ENCODE measurements at regions not wholly inside any gene's neighbourhood (a gene's known extent, or its start where the extent isn't known, plus 50 kb on each side); places are given as distances from the start of the nearest gene placed in this dataset.

DNA sequence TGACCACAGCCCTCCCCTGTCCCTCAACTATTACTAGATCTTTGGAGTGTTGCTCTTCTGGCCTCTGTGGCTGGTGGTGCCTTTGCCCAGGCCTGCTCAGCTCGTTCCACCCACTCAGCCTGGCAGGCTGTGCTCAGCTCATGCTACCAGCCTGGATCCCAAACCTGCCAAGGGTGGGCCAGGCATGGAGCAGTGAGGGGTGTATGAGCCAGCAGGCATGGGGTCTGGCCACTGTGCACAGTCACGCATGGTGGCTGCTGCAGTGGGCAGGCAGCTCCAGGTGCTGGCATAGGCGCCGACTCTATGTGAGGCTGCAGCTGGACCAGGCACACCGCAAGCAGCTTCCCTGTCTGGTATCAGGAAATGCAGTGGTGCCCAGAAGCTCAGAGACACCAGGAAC is 449.9 kb downstream of the MATN1 start:
- DNase-seq (ENCODE audit: low spot score), result no peak

- DNase-seq (ENCODE audit: low spot score), result no peak
Measured at GRCh38 chr1:30273021-30273325, 450.4 kb downstream of the MATN1 start.

- no peak for DNase-seq (ENCODE audit: low spot score)
Measured at GRCh38 chr1:30272277-30273020, 450.9 kb downstream of the MATN1 start.

GRCh38 chr1:30271401-30272276 is 451.7 kb downstream of the MATN1 start:
- no peak for DNase-seq (ENCODE audit: low spot score)

DNA sequence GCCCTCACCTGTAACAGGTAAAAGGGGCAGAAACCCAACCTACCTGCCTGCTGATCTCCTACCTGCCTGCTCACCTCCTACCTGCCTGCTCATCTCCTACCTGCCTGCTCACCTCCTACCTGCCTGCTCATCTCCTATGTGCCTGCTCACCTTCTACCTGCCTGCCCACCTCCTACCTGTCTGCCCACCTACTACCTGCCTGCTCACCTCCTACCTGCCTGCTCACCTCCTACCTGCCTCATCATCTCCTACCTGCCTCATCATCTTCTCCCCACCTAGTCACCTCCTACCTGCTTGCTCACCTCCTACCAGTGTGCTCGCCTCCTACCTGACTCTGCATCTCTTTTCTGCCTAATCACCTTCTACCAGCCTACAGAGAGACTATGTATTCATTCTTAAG is 452.9 kb downstream of the MATN1 start:
- no peak for DNase-seq (ENCODE audit: low spot score)

DNA sequence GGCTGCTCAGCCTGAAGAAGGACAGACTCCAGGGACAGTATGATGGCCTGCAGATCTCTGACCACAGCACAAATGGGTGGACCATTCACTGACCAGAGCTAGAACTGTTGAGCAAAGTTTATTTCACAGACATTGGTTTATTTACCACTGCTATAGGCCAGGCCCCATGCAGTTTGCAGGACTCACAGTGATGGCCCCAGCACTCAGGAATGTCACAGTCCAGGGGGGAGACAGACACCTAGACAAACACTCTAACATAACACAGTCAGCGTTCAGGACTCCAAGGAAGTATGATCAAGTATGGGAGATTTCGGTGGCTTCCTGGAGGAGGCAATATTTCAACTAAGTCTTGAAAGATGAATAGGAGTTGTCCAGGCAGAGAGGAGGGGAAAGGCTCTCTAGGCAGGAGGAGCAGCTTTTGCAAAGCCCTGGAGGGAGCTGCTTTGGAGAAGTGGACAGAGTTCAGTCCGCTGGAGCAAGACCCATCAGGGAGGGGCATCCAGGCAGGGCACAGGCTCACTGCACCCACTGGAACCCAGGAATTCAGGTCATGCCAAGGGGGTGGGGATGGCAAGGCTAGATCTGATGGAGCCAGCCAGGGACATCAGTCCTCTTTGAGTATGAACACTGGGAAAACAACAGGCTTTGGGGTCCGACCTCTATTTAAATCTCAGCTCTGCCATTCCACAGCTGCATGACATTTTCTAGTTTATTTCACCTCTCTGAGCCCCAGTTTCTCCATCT is 454.3 kb downstream of the MATN1 start:
- no peak for DNase-seq (ENCODE audit: low spot score)

- DNase-seq (ENCODE audit: low spot score), result no peak
Measured at GRCh38 chr1:30267856-30268255, 455.5 kb downstream of the MATN1 start.

- DNase-seq (ENCODE audit: low spot score), result no peak
Measured at GRCh38 chr1:30267046-30267445, 456.3 kb downstream of the MATN1 start.

GRCh38 chr1:30265127-30266070 is 458.0 kb downstream of the MATN1 start:
- DNase-seq (ENCODE audit: low spot score), result no peak

GRCh38 chr1:30264672-30265025 is 458.7 kb downstream of the MATN1 start:
- no peak for DNase-seq (ENCODE audit: low spot score)

GRCh38 chr1:30263888-30264671 is 459.3 kb downstream of the MATN1 start:
- DNase-seq (ENCODE audit: low spot score), result no peak

GRCh38 chr1:30263405-30263804 is 460.0 kb downstream of the MATN1 start:
- no peak for DNase-seq (ENCODE audit: low spot score)

- no peak for DNase-seq (ENCODE audit: low spot score)
Measured at GRCh38 chr1:30262158-30262557, 461.2 kb downstream of the MATN1 start.

DNA sequence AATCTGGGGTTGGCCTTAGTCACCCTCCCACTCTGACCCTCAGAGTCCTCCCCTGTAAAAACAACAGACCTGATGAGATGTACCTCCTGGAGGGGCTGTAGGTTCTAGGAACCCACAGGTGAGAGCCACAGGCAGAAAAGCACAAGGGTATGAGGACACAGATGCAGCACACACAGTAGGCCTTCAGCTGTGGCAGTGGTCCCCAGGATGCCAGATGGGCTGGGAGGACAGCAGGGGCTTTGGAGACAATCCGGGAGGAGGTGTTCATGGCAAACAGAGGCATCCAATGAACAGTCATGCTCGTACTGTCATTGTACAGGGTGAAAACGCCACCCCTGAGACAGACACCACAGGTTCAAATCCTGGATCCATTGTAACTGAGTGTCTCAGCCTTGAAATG is 463.1 kb downstream of the MATN1 start:
- DNase-seq (ENCODE audit: low spot score), result no peak

DNA sequence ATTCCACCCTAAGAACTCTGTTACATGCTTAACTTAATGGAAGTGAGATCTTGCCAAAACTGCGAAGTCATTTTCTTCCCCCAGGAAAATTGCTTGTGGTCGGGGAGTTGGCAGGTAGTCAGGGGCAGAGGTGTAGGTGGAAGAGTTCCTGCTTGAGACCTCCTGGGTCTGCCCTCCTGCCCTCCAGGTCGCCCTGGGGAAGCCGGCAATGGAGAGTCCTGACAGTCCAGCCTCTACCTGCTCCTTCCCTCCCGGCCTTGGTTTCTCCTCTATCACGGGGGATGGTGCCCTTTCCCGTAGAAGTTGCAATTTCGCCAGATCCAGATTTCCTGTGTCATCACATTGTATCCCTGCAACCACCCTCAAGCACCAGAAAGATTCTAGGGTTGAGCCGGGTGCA is 463.8 kb downstream of the MATN1 start:
- no peak for DNase-seq (ENCODE audit: low spot score)

DNA sequence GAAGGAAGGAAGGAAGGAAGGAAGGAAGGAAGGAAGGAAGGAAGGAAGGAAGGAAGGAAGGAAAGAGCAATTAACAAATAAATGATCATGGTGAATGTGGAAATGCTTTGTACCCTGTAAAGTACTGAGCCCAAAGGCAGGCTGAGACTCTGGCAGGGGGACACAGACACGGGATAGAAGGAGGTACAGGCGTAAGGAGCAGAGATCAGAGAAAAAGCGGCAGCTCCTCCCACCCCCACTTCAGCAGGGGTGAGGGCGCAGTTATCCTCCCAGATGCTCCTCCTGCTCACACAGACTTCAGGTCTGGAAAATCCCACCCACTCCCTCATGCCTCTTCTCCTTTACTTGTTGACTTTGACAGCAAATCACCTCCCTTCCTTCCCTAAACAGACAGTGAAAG is 464.5 kb downstream of the MATN1 start:
- no peak for DNase-seq (ENCODE audit: low spot score)

DNA sequence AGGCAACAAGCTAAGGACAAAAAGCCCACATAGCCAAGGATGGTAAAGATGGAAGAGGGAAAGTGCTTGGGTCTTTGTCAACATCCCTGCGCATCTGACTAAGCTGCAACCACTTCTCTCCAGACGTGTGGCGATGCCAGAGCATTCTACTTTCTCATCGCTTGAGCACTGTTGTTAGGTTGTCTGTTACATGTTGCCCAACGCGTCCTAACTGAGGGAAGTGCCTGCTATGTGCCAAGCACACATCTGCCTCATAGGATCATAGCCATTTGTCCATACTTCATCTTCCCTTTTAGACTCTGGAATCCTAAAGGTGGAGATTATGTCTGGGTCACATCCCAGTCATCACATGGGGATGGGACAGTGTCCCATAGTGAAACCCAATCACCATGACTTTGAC is 464.9 kb downstream of the MATN1 start:
- DNase-seq (ENCODE audit: low spot score), result no peak

DNA sequence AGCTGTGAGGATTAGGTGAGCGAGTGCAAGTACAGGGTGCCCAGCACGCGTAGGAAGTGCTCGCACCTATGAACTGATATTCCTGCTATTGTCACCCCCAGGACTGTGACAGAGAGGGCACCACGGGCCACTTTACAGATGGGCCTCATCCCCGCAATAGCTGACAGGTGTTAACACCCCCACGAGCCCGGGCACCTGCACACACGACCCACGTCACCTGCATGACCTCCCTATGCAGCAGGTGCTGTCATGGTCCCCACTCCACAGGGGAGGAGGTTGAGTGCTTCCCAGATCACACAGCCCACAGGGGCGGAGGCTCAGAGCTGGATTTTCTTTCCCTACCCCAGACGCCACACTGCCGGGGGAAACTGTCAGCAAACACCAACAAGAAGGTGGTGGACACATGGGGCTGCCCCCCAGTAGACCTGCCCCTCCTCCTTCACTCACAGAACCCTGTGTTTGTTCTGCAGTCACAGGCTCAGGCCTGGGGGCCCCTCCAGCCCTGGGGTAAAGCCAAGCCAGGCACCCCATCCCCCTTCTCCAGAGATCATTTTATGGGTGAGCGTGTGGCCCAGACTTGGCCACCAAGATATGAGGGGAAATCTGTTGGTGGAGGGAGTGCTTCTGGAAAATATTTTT is 465.5 kb downstream of the MATN1 start:
- no peak for DNase-seq (ENCODE audit: low spot score)

DNA sequence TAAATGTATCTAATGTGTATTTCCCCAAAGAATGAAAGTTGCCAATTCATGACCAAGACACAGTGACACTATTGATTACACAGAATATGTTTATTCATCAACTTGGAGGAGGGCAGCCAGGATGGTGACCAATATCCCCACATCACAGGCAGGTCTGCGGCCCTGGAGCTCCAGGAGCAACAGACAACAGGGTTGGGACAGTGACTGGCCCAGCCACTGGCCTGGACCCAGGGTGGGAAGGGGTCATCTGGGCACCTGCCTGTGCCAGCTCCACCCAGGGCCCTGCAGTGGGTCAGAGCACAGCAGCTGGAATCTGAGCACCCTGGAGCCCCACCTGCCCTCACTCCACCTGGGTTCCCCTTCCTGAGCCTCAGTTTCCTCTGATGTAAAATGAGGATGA is 466.1 kb downstream of the MATN1 start:
- no peak for DNase-seq (ENCODE audit: low spot score)

DNA sequence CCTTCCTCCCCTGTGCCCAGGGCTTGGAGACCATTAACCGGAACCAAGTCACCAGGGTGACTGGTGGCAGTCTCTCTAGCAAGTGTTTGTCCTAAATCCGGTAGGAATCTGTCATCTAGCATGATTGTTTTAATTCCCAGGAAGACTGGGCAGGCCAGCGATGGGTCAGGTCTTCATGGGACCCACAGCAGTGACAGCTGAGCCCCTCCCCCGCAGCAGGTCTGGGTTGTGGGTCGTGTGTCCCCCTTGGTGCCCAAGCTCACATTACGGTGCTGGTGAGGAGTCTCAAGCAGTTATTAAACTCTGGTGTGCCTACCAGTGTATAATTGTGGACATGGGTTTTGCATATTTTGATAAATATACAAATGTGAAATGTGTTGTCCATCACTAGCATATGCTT is 466.5 kb downstream of the MATN1 start:
- no peak for DNase-seq (ENCODE audit: low spot score)

All from SK-N-DZ (cell line).